ENCODE measurements at regions not wholly inside any gene's neighbourhood (a gene's known extent, or its start where the extent isn't known, plus 50 kb on each side); places are given as distances from the start of the nearest gene placed in this dataset.

DNA sequence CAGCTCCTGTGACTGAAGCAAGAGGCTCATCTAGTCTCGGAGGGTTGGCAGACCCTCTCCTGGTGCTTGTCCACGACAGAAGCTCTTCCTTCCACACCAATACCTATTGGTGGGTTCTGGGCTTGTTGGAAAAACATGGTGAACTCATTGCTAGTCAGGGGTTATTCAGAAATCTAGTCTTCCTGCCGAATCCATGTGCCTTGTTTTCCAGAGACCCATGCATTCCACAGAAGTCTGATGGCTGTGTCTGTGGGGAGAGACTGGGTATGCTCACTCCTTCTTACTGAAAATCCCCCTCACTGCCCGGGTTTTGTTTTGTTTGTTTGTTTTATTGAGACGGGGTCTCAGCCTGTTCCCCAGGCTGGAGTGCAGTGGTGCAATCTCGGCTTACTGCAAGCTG, 138.3 kb downstream of the DNAJB6 start:
- TF ChIP-seq EZH2phosphoT487 (IDR thresholded peaks at IDR 0.05; ENCODE audit: borderline replicate concordance) (no peak), CTCF (conservative IDR thresholded peaks at IDR 0.05; ENCODE audit: low read length) (no peak)

Data from Loucy (cell line).